Left ventricle myocardium superior (tissue), 1 donor: ENCODE measurements at regions not wholly inside any gene's neighbourhood (a gene's known extent, or its start where the extent isn't known, plus 50 kb on each side); places are given as distances from the start of the nearest gene placed in this dataset.

Source experiments
- ATAC-seq: fragments of 200-7000 bp; cut with Tn5 transposase; one replicate; pipeline ENCODE4 v1.9.1; 2020; ENCODE audit warnings: mild to moderate bottlenecking, moderate library complexity
- DNase-seq: peaks from one replicate; pipeline ENCODE4 v3.0.0-alpha.2; 2020
- intact Hi-C: fragments of 100-400 bp; cut with micrococcal nuclease; formaldehyde crosslinking; loops from one replicate; pipeline ENCODE4 v1.11.0; 2022
- donor health status: DM: no; HTN: yes; CAD: no; lungs with severe emphysema.

- ATAC-seq (no peak), DNase-seq (no peak)
- intact Hi-C loops, result no loop called here
These were observed 2139.1 kb downstream of the PCDH9 start for GRCh38 chr13:65091031-65091430.

GRCh38 chr13:65090186-65090585 lies 2139.9 kb downstream of the PCDH9 start:
- ATAC-seq (no peak), DNase-seq (no peak)
- intact Hi-C loops, result no loop called here

GRCh38 chr13:65088906-65089305 lies 2141.2 kb downstream of the PCDH9 start:
- DNase-seq (no peak), ATAC-seq (no peak)
- intact Hi-C loops, result no loop called here

- intact Hi-C loops, result no loop called here
- ATAC-seq (no peak), DNase-seq (no peak)
These were observed 2144.2 kb downstream of the PCDH9 start for GRCh38 chr13:65085977-65086376.

- ATAC-seq, result no peak
- intact Hi-C loops, result no loop called here
- DNase-seq, result no peak
These were observed 2155.9 kb downstream of the PCDH9 start for GRCh38 chr13:65074248-65074647.

GRCh38 chr13:65064967-65065366 lies 2165.2 kb downstream of the PCDH9 start:
- intact Hi-C loops, result no loop called here
- DNase-seq (no peak), ATAC-seq (no peak)

- no peak for ATAC-seq
- DNase-seq, result no peak
- intact Hi-C loops, result no loop called here
These were observed 2166.4 kb downstream of the PCDH9 start for GRCh38 chr13:65063753-65064152.

GRCh38 chr13:65057986-65058385 lies 2172.2 kb downstream of the PCDH9 start:
- intact Hi-C loops, result no loop called here
- DNase-seq (no peak), ATAC-seq (no peak)

- intact Hi-C loops, result no loop called here
- DNase-seq (no peak), ATAC-seq (no peak)
These were observed 2175.9 kb downstream of the PCDH9 start for GRCh38 chr13:65054277-65054676.

GRCh38 chr13:65036999-65037398 lies 2193.1 kb downstream of the PCDH9 start:
- DNase-seq (no peak), ATAC-seq (no peak)
- intact Hi-C loops, result no loop called here

GRCh38 chr13:65035302-65035701 lies 2194.8 kb downstream of the PCDH9 start:
- intact Hi-C loops, result no loop called here
- no peak for DNase-seq

GRCh38 chr13:65034266-65034665 lies 2195.9 kb downstream of the PCDH9 start:
- intact Hi-C loops, result no loop called here
- no peak for DNase-seq

More at GRCh38 chr13:65035302-65035701, 2194.8 kb downstream of the PCDH9 start:
- no peak for ATAC-seq

GRCh38 chr13:65032825-65033224 lies 2197.3 kb downstream of the PCDH9 start:
- no peak for ATAC-seq
- intact Hi-C loops, result no loop called here

More at GRCh38 chr13:65034266-65034665, 2195.9 kb downstream of the PCDH9 start:
- no peak for ATAC-seq

GRCh38 chr13:65028101-65028500 lies 2202.0 kb downstream of the PCDH9 start:
- DNase-seq (no peak), ATAC-seq (no peak)
- intact Hi-C loops, result no loop called here

More at GRCh38 chr13:65032825-65033224, 2197.3 kb downstream of the PCDH9 start:
- no peak for DNase-seq

GRCh38 chr13:65026505-65026904 lies 2203.6 kb downstream of the PCDH9 start:
- ATAC-seq (no peak), DNase-seq (no peak)
- intact Hi-C loops, result no loop called here

- intact Hi-C loops, result no loop called here
- no peak for DNase-seq
- ATAC-seq, result no peak
These were observed 2218.8 kb downstream of the PCDH9 start for GRCh38 chr13:65011378-65011777.

GRCh38 chr13:64997438-64997837 lies 2232.7 kb downstream of the PCDH9 start:
- ATAC-seq, result no peak
- DNase-seq, result no peak
- intact Hi-C loops, result no loop called here

- no peak for DNase-seq
- ATAC-seq, result no peak
- intact Hi-C loops, result no loop called here
These were observed 2236.5 kb downstream of the PCDH9 start for GRCh38 chr13:64993514-64994164.

- DNase-seq, result no peak
- intact Hi-C loops, result no loop called here
- ATAC-seq, result no peak
These were observed 2237.8 kb downstream of the PCDH9 start for GRCh38 chr13:64992314-64992713.

- ATAC-seq (no peak), DNase-seq (no peak)
- intact Hi-C loops, result no loop called here
These were observed 2245.1 kb downstream of the PCDH9 start for GRCh38 chr13:64985075-64985474.

- intact Hi-C loops, result no loop called here
- no peak for DNase-seq
- ATAC-seq, result no peak
These were observed 2267.7 kb downstream of the PCDH9 start for GRCh38 chr13:64962404-64962803.

- intact Hi-C loops, result no loop called here
- no peak for DNase-seq
- ATAC-seq, result no peak
These were observed 2270.9 kb downstream of the PCDH9 start for GRCh38 chr13:64959276-64959675.
